HG02678 (cell line): ENCODE measurements at regions not wholly inside any gene's neighbourhood (a gene's known extent, or its start where the extent isn't known, plus 50 kb on each side); places are given as distances from the start of the nearest gene placed in this dataset.
"Not testable (repeated sequence)": the region's sequence is repeated elsewhere in the genome, so short reads cannot be mapped to it uniquely, and the experiment has no call there.

Source experiments
- ATAC-seq: cut with Tn5 transposase; IDR thresholded peaks from one replicate; pipeline ENCODE4 v1.9.1; 2021; ENCODE audit warnings: mild to moderate bottlenecking, moderate library complexity; ENCODE audit not compliant: unreplicated experiment

GRCh38 chrX:84267432-84267831, 79.4 kb upstream of the RPS6KA6 start:
- not testable (repeated sequence) for ATAC-seq

- no peak for ATAC-seq
These were observed 71.9 kb upstream of the RPS6KA6 start for GRCh38 chrX:84259868-84260267.

GRCh38 chrX:84258708-84259107, 70.7 kb upstream of the RPS6KA6 start:
- peak; percentile 69 for ATAC-seq

GRCh38 chrX:84248226-84248625, 60.2 kb upstream of the RPS6KA6 start:
- ATAC-seq, result no peak

- no peak for ATAC-seq
These were observed 53.0 kb upstream of the RPS6KA6 start for GRCh38 chrX:84240848-84241565.
